ENCODE measurements at regions not wholly inside any gene's neighbourhood (a gene's known extent, or its start where the extent isn't known, plus 50 kb on each side); places are given as distances from the start of the nearest gene placed in this dataset.

GRCh38 chr21:41110161-41110560, 57.8 kb upstream of the BACE2 start:
- no peaks in the 10 kb centered on the region for H3K36me3 Mint-ChIP-seq (ENCODE audit: insufficient read depth in 1 of 3, low read depth in 3 of 3)
- Histone ChIP-seq H3K79me2 (ENCODE audit: insufficient read depth, low read length) (no peaks in the 10 kb centered on the region), H3K4me1 (ENCODE audit: insufficient read depth, low read length) (peaks cover 5% of the 10 kb centered on the region; the same call in 1 of the 2 replicates), H4K91ac (ENCODE audit: insufficient read length, low read depth, low read length) (no peak overlapping the region), H3K79me1 (ENCODE audit: insufficient read depth, low read depth, low read length, poor library complexity, severe bottlenecking) (no peaks in the 10 kb centered on the region), H2AFZ (ENCODE audit: low read length) (no peak overlapping the region), H2BK5ac (ENCODE audit: insufficient read length, low read length) (no peak overlapping the region), H3K4me2 (ENCODE audit: insufficient read depth, insufficient read length, low read length) (no peak overlapping the region), H3K23me2 (ENCODE audit: insufficient read length, low read depth, low read length, poor library complexity, severe bottlenecking) (no peaks in the 10 kb centered on the region), H3K9ac (ENCODE audit: extremely low read depth, insufficient read length, low read length) (no peak overlapping the region), H2BK20ac (ENCODE audit: low read depth, low read length, poor library complexity, severe bottlenecking) (no peak overlapping the region), H2BK12ac (ENCODE audit: insufficient read length, low read depth, low read length) (no peak overlapping the region), H3K18ac (ENCODE audit: insufficient read length, low read depth, low read length) (no peak overlapping the region), H3K9me3 (ENCODE audit: control insufficient read depth, low read depth, low read length) (no peaks in the 10 kb centered on the region), H3K4ac (ENCODE audit: low read depth, low read length) (no peak overlapping the region), H3T11ph (ENCODE audit: low read length) (no peak overlapping the region), H3K27ac (ENCODE audit: insufficient read length, low read depth, low read length) (no peak overlapping the region), H4K8ac (replicated peaks; ENCODE audit: insufficient read length, low read depth, low read length) (no peak overlapping the region), H2BK15ac (ENCODE audit: low read depth, low read length) (no peak overlapping the region), H4K5ac (ENCODE audit: insufficient read length, low read depth, low read length) (no peak overlapping the region), H3K14ac (ENCODE audit: insufficient read depth, low read length) (no peak overlapping the region), H3K27me3 (ENCODE audit: insufficient read depth, low read length) (no peaks in the 10 kb centered on the region), H2AK5ac (ENCODE audit: insufficient read length, low read length) (no peak overlapping the region), H3K56ac (ENCODE audit: insufficient read length, low read depth, low read length) (no peak overlapping the region), H2BK120ac (ENCODE audit: low read depth, low read length, poor library complexity, severe bottlenecking) (no peak overlapping the region), H3K23ac (ENCODE audit: insufficient read length, low read depth, low read length) (no peak overlapping the region), H4K20me1 (ENCODE audit: control insufficient read depth, insufficient read depth, insufficient read length) (no peaks in the 10 kb centered on the region)
- H3K27ac Mint-ChIP-seq, result no peak overlapping the region
- DNase-seq, result no peak
- H3K9me3 Mint-ChIP-seq, result no peaks in the 10 kb centered on the region
- WGBS (ENCODE audit: extremely low coverage, insufficient read length, low lambda C conversion rate), result no CpG with 5 or more reads among the region's 8 CpGs
- peaks cover 18 to 33% of the 10 kb centered on the region in 2 experiments for H3K4me1 Mint-ChIP-seq
- peaks cover 9% of the 10 kb centered on the region for H3K27me3 Mint-ChIP-seq (ENCODE audit: low read depth)
- H3K4me3 Mint-ChIP-seq, result no peak overlapping the region
- TF ChIP-seq CTCF (conservative IDR thresholded peaks at IDR 0.05), result no peak

Measured in H9 (cell line).